Thoracic aorta (tissue), 2 donors: ENCODE measurements at regions not wholly inside any gene's neighbourhood (a gene's known extent, or its start where the extent isn't known, plus 50 kb on each side); places are given as distances from the start of the nearest gene placed in this dataset.

Source experiments
- ATAC-seq: fragments of 150-250 bp; one replicate; pipeline ENCODE4 v1.8.0; 2017; ENCODE audit warnings: low read depth; ENCODE audit not compliant: insufficient number of reproducible peaks, low FRiP score
- DNase-seq: peaks from one replicate; pipeline ENCODE4 v3.0.0-alpha.2; 2020; ENCODE audit warnings: low spot score
- H3K27ac ChIP-seq, 2 donors: fragments of 200-600 bp; sonication (generic); 1 replicate in 1 of 2; 2 replicates in 1 of 2; pipeline ENCODE4 v1.5.1; 2016; ENCODE audit warnings: mild to moderate bottlenecking in 2 of 2, moderate library complexity in 2 of 2
- H3K27me3 ChIP-seq: fragments of 200-600 bp; sonication (generic); replicated peaks from 2 replicates; pipeline ENCODE4 v1.6.0; 2016; ENCODE audit warnings: mild to moderate bottlenecking; ENCODE audit not compliant: insufficient read depth
- H3K36me3 ChIP-seq: fragments of 200-600 bp; sonication (generic); one replicate; pipeline ENCODE4 v1.5.1; 2016
- H3K4me1 ChIP-seq, 2 donors: fragments of 200-600 bp; sonication (generic); 1 replicate in 1 of 2; 2 replicates in 1 of 2; pipeline versions ENCODE4 v1.5.1 to v1.6.0; 2016; ENCODE audit warnings: low read depth in 2 of 2, mild to moderate bottlenecking in 1 of 2; ENCODE audit not compliant: control insufficient read depth in 1 of 2
- H3K4me3 ChIP-seq: fragments of 200-600 bp; sonication (generic); 2 replicates; pipeline ENCODE4 v1.5.1; 2016; ENCODE audit warnings: mild to moderate bottlenecking
- H3K9me3 ChIP-seq: fragments of 200-600 bp; sonication (generic); 2 replicates; pipeline ENCODE4 v1.5.1; 2016
- TF ChIP-seq, protein P1 (sequence below): fragments of 200-600 bp; sonication (generic); IDR thresholded peaks from one replicate; pipeline ENCODE4 v1.5.1; 2019; ENCODE audit warnings: antibody characterized with exemption

DNA sequence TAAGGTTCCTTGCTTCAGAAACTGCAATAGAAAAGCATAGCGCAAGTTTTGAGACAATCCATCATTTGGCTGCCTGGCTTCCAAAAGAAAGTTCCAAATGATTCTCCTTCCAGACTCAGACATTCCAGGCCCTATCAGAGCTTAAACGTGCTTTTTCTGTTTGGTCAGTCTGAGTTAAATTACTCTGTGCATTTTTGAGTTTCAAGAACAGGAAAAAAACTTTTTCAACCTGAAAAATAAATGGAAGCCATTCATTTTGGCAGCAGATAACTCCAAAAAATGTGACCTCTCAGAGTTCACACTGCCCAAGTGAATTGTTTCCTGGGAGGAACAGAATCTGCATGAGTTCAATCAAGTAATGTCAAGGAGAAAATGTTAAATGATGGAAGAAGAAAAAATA, 354.2 kb downstream of the CXCL12 start:
- DNase-seq (no peak), ATAC-seq (no peak)
- TF ChIP-seq, protein P1, sequence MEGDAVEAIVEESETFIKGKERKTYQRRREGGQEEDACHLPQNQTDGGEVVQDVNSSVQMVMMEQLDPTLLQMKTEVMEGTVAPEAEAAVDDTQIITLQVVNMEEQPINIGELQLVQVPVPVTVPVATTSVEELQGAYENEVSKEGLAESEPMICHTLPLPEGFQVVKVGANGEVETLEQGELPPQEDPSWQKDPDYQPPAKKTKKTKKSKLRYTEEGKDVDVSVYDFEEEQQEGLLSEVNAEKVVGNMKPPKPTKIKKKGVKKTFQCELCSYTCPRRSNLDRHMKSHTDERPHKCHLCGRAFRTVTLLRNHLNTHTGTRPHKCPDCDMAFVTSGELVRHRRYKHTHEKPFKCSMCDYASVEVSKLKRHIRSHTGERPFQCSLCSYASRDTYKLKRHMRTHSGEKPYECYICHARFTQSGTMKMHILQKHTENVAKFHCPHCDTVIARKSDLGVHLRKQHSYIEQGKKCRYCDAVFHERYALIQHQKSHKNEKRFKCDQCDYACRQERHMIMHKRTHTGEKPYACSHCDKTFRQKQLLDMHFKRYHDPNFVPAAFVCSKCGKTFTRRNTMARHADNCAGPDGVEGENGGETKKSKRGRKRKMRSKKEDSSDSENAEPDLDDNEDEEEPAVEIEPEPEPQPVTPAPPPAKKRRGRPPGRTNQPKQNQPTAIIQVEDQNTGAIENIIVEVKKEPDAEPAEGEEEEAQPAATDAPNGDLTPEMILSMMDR, result no peak
- H3K27me3 ChIP-seq, result no peaks in the 10 kb centered on the region
- no peaks in the 10 kb centered on the region for H3K9me3 ChIP-seq
- no peak overlapping the region for H3K4me3 ChIP-seq
- no peaks in the 10 kb centered on the region for H3K36me3 ChIP-seq
- peaks cover 19 to 28% of the 10 kb centered on the region in 2 donors for H3K4me1 ChIP-seq
- H3K27ac ChIP-seq, result peak overlapping the region; percentile 26 to 46

DNA sequence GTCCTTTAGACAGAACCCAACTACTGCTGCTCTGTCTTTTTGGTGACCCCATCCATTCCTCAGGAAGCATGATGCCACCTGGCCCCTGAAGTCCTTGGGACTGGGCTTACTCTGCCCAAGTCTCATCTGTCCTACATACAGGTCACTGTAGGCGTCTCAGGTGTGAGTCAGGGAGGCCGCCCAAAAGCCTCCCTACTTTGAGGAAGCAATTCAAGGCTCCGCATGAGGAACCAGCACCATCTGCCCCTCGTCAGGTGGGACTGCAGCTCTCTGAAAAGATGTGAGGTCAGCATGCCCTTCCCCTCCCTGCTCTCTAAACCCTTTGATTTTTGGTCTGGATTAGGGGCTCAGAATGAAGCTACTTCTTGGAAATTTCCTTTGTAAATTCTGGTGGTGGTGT, 354.8 kb downstream of the CXCL12 start:
- Histone ChIP-seq H3K9me3 (no peaks in the 10 kb centered on the region), H3K27ac (peak overlapping the region; percentile 26 to 46), H3K4me1 (peaks cover 19 to 28% of the 10 kb centered on the region in 2 donors), H3K4me3 (no peak overlapping the region), H3K27me3 (no peaks in the 10 kb centered on the region), H3K36me3 (no peaks in the 10 kb centered on the region)
- no peak for DNase-seq
- no peak for ATAC-seq
- TF ChIP-seq, protein P1, result no peak

DNA sequence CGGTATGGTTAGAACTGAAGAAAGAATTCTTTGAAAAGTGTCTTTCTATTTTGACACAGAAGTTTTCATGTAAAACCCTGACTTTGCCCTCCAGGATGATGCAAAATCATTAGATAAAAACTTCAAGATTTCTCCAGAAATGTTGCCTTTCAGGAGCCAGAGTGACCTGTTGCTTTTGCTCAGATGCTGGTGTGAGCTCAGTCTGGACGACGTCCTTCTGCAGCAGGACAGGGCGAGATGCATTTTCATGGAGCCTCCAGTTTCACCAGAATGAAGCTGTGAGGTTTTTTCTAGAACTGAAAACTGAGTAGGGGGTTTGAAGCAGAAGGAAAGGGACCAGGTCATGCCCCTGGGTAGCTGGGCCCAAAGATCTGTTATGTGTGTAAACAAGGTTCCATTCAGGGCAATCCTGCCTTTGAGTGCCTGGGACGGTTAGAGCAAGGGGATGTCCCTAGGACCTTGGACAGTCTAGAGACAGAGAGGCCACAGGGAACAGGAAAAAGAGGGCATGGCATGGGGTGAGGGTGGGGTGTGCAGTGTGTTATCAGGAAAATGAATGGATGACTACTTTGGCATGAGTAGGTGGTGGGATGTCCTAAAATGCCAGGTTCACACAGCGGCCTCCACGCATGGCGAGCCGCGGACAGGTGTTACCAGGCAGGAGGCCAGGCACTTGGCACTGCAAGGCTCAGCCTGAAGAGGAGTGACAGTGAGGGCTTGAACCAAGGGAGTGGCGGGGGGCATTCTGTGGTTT, 356.3 kb downstream of the CXCL12 start:
- Histone ChIP-seq H3K36me3 (no peaks in the 10 kb centered on the region), H3K27ac (no peak overlapping the region), H3K27me3 (no peaks in the 10 kb centered on the region), H3K4me3 (no peak overlapping the region), H3K9me3 (no peaks in the 10 kb centered on the region), H3K4me1 (peaks cover 19 to 28% of the 10 kb centered on the region in 2 donors)
- ATAC-seq, result no peak
- TF ChIP-seq, protein P1, result no peak
- no peak for DNase-seq

DNA sequence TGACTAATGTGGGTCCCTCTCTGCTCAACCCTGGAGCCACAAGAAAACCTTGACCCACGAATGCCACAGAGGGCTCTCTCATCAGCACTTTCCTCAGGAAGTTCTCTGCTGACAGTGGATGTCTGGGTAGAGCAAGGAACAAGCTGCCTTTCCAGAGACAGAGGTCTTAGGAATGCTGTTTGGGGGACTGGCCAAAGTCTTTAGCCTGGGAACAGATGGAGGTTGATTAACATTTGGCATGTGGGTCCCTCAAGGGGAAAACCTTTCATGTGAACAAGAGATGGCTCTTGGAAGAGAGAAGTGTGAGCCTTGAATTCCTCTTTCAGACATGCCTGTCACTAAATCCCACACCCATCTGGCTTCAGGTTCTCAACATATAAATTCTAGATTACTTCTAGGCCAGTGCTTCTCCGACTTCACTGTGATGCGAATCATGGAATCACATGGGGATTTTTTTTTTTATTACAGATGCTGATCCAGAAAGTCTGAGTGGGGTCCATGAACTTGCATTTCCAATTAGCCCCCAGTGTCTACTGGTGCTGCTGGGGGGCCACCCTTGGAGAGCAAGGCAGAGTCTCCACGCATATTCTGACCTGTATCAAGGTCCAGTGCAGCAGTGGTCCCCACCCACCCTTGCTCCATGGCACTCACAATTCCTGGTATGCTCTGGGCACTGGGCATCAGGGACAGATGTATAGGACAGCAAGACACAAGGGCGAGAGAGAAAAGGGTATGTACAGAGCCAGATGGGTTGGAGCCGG, 360.4 kb downstream of the CXCL12 start:
- no peak overlapping the region for H3K27ac ChIP-seq
- H3K27me3 ChIP-seq, result no peaks in the 10 kb centered on the region
- DNase-seq, result no peak
- no peaks in the 10 kb centered on the region for H3K9me3 ChIP-seq
- no peak for ATAC-seq
- TF ChIP-seq, protein P1, result no peak
- H3K4me1 ChIP-seq, result no peaks in the 10 kb centered on the region
- no peaks in the 10 kb centered on the region for H3K36me3 ChIP-seq
- H3K4me3 ChIP-seq, result no peak overlapping the region

DNA sequence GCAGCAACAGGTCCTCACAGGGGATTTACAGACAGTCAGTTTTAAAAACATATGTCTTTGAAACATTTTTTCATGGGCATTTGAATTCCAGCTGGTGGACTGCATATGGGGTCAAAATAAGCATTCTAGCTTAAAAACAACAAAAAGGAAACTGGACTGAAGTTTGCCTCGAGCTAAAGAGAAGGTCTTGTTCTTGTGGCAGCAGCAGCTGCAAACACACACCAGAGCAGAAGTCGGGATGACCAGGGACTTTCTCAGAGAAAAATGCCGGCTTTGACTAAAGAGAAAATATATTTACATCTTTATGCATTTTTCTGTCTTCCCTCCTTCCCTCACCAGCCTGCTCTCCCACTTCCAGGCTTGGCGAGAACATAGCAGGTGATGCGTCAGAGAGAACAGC, 361.4 kb downstream of the CXCL12 start:
- Histone ChIP-seq H3K9me3 (no peaks in the 10 kb centered on the region), H3K4me3 (no peak overlapping the region), H3K27ac (no peak overlapping the region), H3K27me3 (no peaks in the 10 kb centered on the region), H3K4me1 (no peaks in the 10 kb centered on the region), H3K36me3 (no peaks in the 10 kb centered on the region)
- TF ChIP-seq, protein P1, result no peak
- no peak for DNase-seq
- no peak for ATAC-seq
